ENCODE measurements at regions not wholly inside any gene's neighbourhood (a gene's known extent, or its start where the extent isn't known, plus 50 kb on each side); places are given as distances from the start of the nearest gene placed in this dataset.

- WGBS, 2 donors, result 53 to 77% methylated on average over 3 to 6 of the region's 9 CpGs
- no peaks in the 10 kb centered on the region for H3K9me3 ChIP-seq
- intact Hi-C loops (cut with DNase I), result no loop called here
Observed at GRCh38 chr3:177249203-177249602, 51.9 kb upstream of the TBL1XR1 start.

GRCh38 chr3:177250151-177250550 lies 52.9 kb upstream of the TBL1XR1 start:
- 74 to 75% methylated on average over 1 of the region's 1 CpG for WGBS, 2 donors
- no peaks in the 10 kb centered on the region for H3K27me3 ChIP-seq
- H3K9me3 ChIP-seq, result no peaks in the 10 kb centered on the region
- DNase-seq, result no peak
- no peaks in the 10 kb centered on the region for H3K4me1 ChIP-seq
- H3K4me3 ChIP-seq, result no peak overlapping the region
- no peaks in the 10 kb centered on the region for H3K36me3 ChIP-seq
- TF ChIP-seq, protein P1, sequence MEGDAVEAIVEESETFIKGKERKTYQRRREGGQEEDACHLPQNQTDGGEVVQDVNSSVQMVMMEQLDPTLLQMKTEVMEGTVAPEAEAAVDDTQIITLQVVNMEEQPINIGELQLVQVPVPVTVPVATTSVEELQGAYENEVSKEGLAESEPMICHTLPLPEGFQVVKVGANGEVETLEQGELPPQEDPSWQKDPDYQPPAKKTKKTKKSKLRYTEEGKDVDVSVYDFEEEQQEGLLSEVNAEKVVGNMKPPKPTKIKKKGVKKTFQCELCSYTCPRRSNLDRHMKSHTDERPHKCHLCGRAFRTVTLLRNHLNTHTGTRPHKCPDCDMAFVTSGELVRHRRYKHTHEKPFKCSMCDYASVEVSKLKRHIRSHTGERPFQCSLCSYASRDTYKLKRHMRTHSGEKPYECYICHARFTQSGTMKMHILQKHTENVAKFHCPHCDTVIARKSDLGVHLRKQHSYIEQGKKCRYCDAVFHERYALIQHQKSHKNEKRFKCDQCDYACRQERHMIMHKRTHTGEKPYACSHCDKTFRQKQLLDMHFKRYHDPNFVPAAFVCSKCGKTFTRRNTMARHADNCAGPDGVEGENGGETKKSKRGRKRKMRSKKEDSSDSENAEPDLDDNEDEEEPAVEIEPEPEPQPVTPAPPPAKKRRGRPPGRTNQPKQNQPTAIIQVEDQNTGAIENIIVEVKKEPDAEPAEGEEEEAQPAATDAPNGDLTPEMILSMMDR (IDR thresholded peaks at IDR 0.05), result no peak
- no peak for TF ChIP-seq POLR2A (IDR thresholded peaks at IDR 0.05)
- H3K27ac ChIP-seq, result no peak overlapping the region
- intact Hi-C loops (cut with DNase I), result no loop called here

More at GRCh38 chr3:177249203-177249602, 51.9 kb upstream of the TBL1XR1 start:
- Histone ChIP-seq H3K36me3 (no peaks in the 10 kb centered on the region), H3K27ac (peak overlapping the region in 1 of 4 donors; percentile 46), H3K4me3 (no peak overlapping the region), H3K4me1 (no peaks in the 10 kb centered on the region), H3K27me3 (no peaks in the 10 kb centered on the region)
- no peak for TF ChIP-seq POLR2A (IDR thresholded peaks at IDR 0.05)
- TF ChIP-seq, protein P1 (IDR thresholded peaks at IDR 0.05), result no peak
- DNase-seq, result no peak

DNA sequence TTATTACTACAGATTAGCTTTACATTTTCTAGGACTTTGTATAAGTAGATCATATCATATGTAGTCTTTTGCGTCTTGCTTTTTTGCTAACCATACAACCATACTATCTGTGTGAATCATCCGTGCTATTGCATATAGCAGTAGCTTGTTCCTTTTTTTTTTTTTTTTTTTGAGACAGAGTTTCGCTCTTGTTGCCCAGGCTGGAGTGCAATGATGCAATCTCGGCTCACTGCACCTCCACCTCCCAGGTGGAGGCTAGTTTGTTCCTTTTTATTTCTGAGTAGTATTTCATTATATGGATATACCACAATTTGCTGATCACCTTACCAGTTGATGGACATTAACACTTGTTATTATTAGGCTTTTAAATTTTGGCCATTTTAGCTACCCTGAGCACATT lies 54.5 kb upstream of the TBL1XR1 start:
- WGBS, 2 donors, result 56 to 75% methylated on average over 4 of the region's 4 CpGs
- intact Hi-C loops (cut with DNase I), result no loop called here

GRCh38 chr3:177257006-177257405 lies 59.7 kb upstream of the TBL1XR1 start:
- H3K9me3 ChIP-seq, result no peaks in the 10 kb centered on the region
- no peaks in the 10 kb centered on the region for H3K4me1 ChIP-seq
- intact Hi-C loops (cut with DNase I), result no loop called here
- no peak for DNase-seq
- no peak overlapping the region for H3K27ac ChIP-seq
- no peaks in the 10 kb centered on the region for H3K27me3 ChIP-seq
- TF ChIP-seq, protein P1 (IDR thresholded peaks at IDR 0.05), result no peak
- TF ChIP-seq POLR2A (IDR thresholded peaks at IDR 0.05), result no peak
- no peaks in the 10 kb centered on the region for H3K36me3 ChIP-seq
- no peak overlapping the region for H3K4me3 ChIP-seq
- WGBS, 2 donors, result 85 to 91% methylated on average over 1 of the region's 1 CpG

More for the DNA sequence above, 54.5 kb upstream of the TBL1XR1 start:
- H3K27me3 ChIP-seq, result no peaks in the 10 kb centered on the region
- TF ChIP-seq POLR2A (IDR thresholded peaks at IDR 0.05), result no peak
- TF ChIP-seq, protein P1 (IDR thresholded peaks at IDR 0.05), result no peak
- H3K36me3 ChIP-seq, result no peaks in the 10 kb centered on the region
- H3K27ac ChIP-seq, result no peak overlapping the region
- no peak overlapping the region for H3K4me3 ChIP-seq
- H3K9me3 ChIP-seq, result no peaks in the 10 kb centered on the region
- H3K4me1 ChIP-seq, result no peaks in the 10 kb centered on the region
- no peak for DNase-seq

DNA sequence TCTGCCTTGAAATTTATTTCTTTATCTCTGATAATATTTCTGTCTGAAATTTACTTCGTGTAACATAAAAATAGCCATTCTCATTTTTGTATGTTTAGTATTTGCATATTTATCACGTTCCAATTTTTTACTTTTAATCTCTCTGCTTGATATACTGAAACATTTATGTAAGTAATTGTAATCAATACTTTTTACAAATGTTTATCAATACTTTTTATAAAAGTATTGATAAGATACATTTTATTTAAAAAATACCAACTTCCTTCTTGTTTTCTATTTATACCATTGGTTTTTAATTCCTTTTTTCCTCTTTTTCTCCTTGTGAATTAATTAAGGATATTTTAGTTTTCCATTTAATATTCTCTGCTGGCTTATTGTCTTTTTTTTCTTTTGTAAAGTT lies 60.3 kb upstream of the TBL1XR1 start:
- intact Hi-C loops (cut with DNase I), result no loop called here
- Histone ChIP-seq H3K27ac (no peak overlapping the region), H3K36me3 (no peaks in the 10 kb centered on the region), H3K27me3 (no peaks in the 10 kb centered on the region), H3K4me1 (no peaks in the 10 kb centered on the region), H3K4me3 (no peak overlapping the region), H3K9me3 (no peaks in the 10 kb centered on the region)
- DNase-seq, result no peak
- WGBS, 2 donors, result 84 to 89% methylated on average over 2 of the region's 2 CpGs
- no peak for TF ChIP-seq POLR2A (IDR thresholded peaks at IDR 0.05)
- TF ChIP-seq, protein P1 (IDR thresholded peaks at IDR 0.05), result no peak
